RWPE1 (cell line): ENCODE measurements at regions not wholly inside any gene's neighbourhood (a gene's known extent, or its start where the extent isn't known, plus 50 kb on each side); places are given as distances from the start of the nearest gene placed in this dataset.

Experiments
- CTCF ChIA-PET: fragments of 350-600 bp; sonication (Branson Sonifier 250); formaldehyde crosslinking; extraction: SDS; loops from one replicate; lab custom pipeline; 2021; lab: Yijun Ruan, JAX
- POLR2A ChIA-PET: fragments of 400-600 bp; formaldehyde crosslinking; extraction: SDS; loops from one replicate; lab custom pipeline; 2020; ENCODE audit warnings: antibody characterized with exemption; ENCODE audit not compliant: low non-redundant PET; lab: Yijun Ruan, JAX
- DNase-seq: peaks from one replicate; pipeline ENCODE4 v3.0.0; 2012; ENCODE audit warnings: low spot score
- H3K27ac ChIP-seq: fragments of 450-650 bp; 2 replicates; pipeline ENCODE4 v1.5.1; 2017
- CTCF ChIP-seq: fragments of 450-650 bp; conservative IDR thresholded peaks from 2 replicates; pipeline ENCODE4 v1.5.1; 2017; ENCODE audit warnings: low read depth, mild to moderate bottlenecking

GRCh38 chr6:225907-226306 lies 66.4 kb upstream of the DUSP22 start:
- peak overlapping the region; percentile 91 for H3K27ac ChIP-seq
- CTCF ChIA-PET, result interaction anchor here (0.6 kb wide), 1 partner anchor 321 kb away, joined by 3 read pairs; no protein-coding TSS in a partner anchor
- DNase-seq, result no peak
- POLR2A ChIA-PET, result interaction anchor here (0.6 kb wide), 1 partner anchor 15 kb away, joined by 3 read pairs; no protein-coding TSS in a partner anchor
- TF ChIP-seq CTCF, result no peak

GRCh38 chr6:226516-227073 lies 65.7 kb upstream of the DUSP22 start:
- TF ChIP-seq CTCF, result no peak
- DNase-seq, result no peak
- CTCF ChIA-PET, result interaction anchor here (0.6 kb wide), 1 partner anchor 320 kb away, joined by 3 read pairs; no protein-coding TSS in a partner anchor
- POLR2A ChIA-PET, result interaction anchor here (0.6 kb wide), 1 partner anchor 15 kb away, joined by 3 read pairs; no protein-coding TSS in a partner anchor
- no peak overlapping the region; the same call in 1 of the 2 replicates for H3K27ac ChIP-seq

- CTCF ChIA-PET, result no interaction called here
- DNase-seq, result no peak
- POLR2A ChIA-PET, result no interaction called here
- TF ChIP-seq CTCF, result no peak
- H3K27ac ChIP-seq, result no peak overlapping the region
These were observed 65.1 kb upstream of the DUSP22 start for GRCh38 chr6:227074-227782.

GRCh38 chr6:227812-228338 lies 64.4 kb upstream of the DUSP22 start:
- no peak for DNase-seq
- ChIA-PET CTCF (interaction anchor here (0.5 kb wide), 1 partner anchor 59 kb away, joined by 5 read pairs; no protein-coding TSS in a partner anchor), POLR2A (no interaction called here)
- TF ChIP-seq CTCF, result no peak
- H3K27ac ChIP-seq, result no peak overlapping the region

GRCh38 chr6:228881-229651 lies 63.2 kb upstream of the DUSP22 start:
- TF ChIP-seq CTCF, result no peak
- ChIA-PET POLR2A (no interaction called here), CTCF (no interaction called here)
- DNase-seq, result no peak
- no peak overlapping the region for H3K27ac ChIP-seq

- ChIA-PET CTCF (no interaction called here), POLR2A (no interaction called here)
- no peak for DNase-seq
- TF ChIP-seq CTCF, result no peak
- no peak overlapping the region for H3K27ac ChIP-seq
These were observed 60.5 kb upstream of the DUSP22 start for GRCh38 chr6:231779-232178.
